Astrocyte of the cerebellum (primary cell): ENCODE measurements at regions not wholly inside any gene's neighbourhood (a gene's known extent, or its start where the extent isn't known, plus 50 kb on each side); places are given as distances from the start of the nearest gene placed in this dataset.

ENCODE experiments used
- DNase-seq: peaks from one replicate; pipeline ENCODE4 v3.0.0-alpha.2; 2011; ENCODE audit warnings: low read depth
- H3K4me3 ChIP-seq: 2 replicates; pipeline ENCODE4 v1.5.1; 2011; ENCODE audit warnings: mild to moderate bottlenecking, low read depth, low read length, moderate library complexity
- CTCF ChIP-seq: IDR thresholded peaks from 2 replicates; pipeline ENCODE4 v1.5.1; 2012; ENCODE audit warnings: low read length, low read depth, moderate library complexity, mild to moderate bottlenecking; ENCODE audit errors: missing control alignments
- in situ Hi-C: cut with HindIII; loops from 2 replicates; pipeline ENCODE4 v1.10.0; 2017; ENCODE audit warnings: low sequenced_read_pairs

GRCh38 chr9:1732670-1733069, 282.5 kb upstream of the SMARCA2 start:
- H3K4me3 ChIP-seq = no peak overlapping the region
- in situ Hi-C loops = no loop called here
- no peak for TF ChIP-seq CTCF
- no peak for DNase-seq

GRCh38 chr9:1738511-1739100, 276.5 kb upstream of the SMARCA2 start:
- DNase-seq = no peak
- in situ Hi-C loops = no loop called here
- no peak overlapping the region for H3K4me3 ChIP-seq
- no peak for TF ChIP-seq CTCF

GRCh38 chr9:1743121-1743960, 271.8 kb upstream of the SMARCA2 start:
- TF ChIP-seq CTCF = no peak
- DNase-seq = no peak
- no peak overlapping the region for H3K4me3 ChIP-seq
- in situ Hi-C loops = no loop called here

GRCh38 chr9:1745980-1746379, 269.2 kb upstream of the SMARCA2 start:
- no peak for TF ChIP-seq CTCF
- no peak for DNase-seq
- in situ Hi-C loops = no loop called here
- no peak overlapping the region for H3K4me3 ChIP-seq

- no peak for DNase-seq
- in situ Hi-C loops = no loop called here
- H3K4me3 ChIP-seq = no peak overlapping the region
- no peak for TF ChIP-seq CTCF
Observed at GRCh38 chr9:1747417-1747967, 267.7 kb upstream of the SMARCA2 start.

- in situ Hi-C loops = no loop called here
- DNase-seq = no peak
- no peak overlapping the region for H3K4me3 ChIP-seq
- TF ChIP-seq CTCF = no peak
Observed at GRCh38 chr9:1748407-1748806, 266.7 kb upstream of the SMARCA2 start.
